ENCODE measurements at regions not wholly inside any gene's neighbourhood (a gene's known extent, or its start where the extent isn't known, plus 50 kb on each side); places are given as distances from the start of the nearest gene placed in this dataset.

GRCh38 chr5:109519416-109519815 is 109.6 kb upstream of the PJA2 start:
- no peak for TF ChIP-seq EZH2 (IDR thresholded peaks at IDR 0.05; ENCODE audit: borderline replicate concordance, low read depth, low read length, severe bottlenecking)
- TF ChIP-seq CTCF (IDR thresholded peaks at IDR 0.05; ENCODE audit: borderline replicate concordance, extremely low read depth, low read length, poor library complexity, severe bottlenecking) = no peak

Measured in DND-41 (cell line).